AG10803 (cell line): ENCODE measurements at regions not wholly inside any gene's neighbourhood (a gene's known extent, or its start where the extent isn't known, plus 50 kb on each side); places are given as distances from the start of the nearest gene placed in this dataset.

ENCODE experiments used
- DNase-seq: peaks from one replicate; pipeline ENCODE4 v3.0.0; 2010; ENCODE audit warnings: low read depth
- H3K4me3 ChIP-seq: 2 replicates; pipeline ENCODE4 v1.5.1; 2011; ENCODE audit warnings: mild to moderate bottlenecking, low read length, control low read depth
- CTCF ChIP-seq: conservative IDR thresholded peaks from 2 replicates; pipeline ENCODE4 v1.5.1; 2011; ENCODE audit warnings: mild to moderate bottlenecking, low read length, control low read depth, inconsistent platforms

DNA sequence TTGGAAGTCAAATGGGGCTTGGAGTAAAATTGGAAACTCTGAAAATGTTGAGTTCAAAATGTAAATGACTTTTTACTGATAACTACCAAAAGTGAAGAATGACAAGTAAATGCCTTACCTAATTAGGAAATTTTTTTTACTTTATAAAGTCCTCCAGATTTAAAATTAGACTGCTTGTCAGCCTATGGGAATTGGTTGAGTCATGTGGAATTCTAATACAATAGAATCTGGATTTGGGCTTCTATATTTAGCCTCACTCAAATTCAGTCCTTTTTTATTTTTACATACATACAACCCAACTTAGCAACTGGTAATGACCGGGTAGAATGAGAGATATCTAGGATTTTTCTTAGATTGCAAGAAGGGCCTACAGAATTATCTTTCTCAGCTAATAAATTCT is 158.9 kb upstream of the CADPS start:
- no peak overlapping the region for H3K4me3 ChIP-seq
- no peak for DNase-seq
- no peak for TF ChIP-seq CTCF

DNA sequence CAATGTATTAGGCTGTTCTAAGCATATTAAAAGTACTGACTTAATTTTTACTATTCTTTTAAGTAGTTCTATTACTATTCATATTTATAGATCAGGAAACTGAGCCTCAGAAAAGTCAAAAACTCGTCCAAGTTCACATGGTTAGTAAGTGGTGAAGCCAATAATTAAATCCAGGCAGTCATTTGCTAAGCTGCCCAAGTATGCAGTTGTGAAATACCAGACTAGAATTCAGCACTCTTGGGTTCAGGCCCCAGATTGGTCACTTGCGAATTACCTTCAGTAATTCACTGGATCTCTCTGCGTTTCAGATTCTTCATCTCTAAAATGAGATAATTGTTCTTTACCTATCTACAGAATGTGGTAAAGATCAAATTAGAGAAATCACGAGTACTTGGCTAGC is 161.9 kb upstream of the CADPS start:
- no peak overlapping the region for H3K4me3 ChIP-seq
- peak; percentile 74 for DNase-seq
- TF ChIP-seq CTCF, result no peak

- peak; percentile 25 for DNase-seq
- TF ChIP-seq CTCF, result no peak
- H3K4me3 ChIP-seq, result no peak overlapping the region
These were observed 167.6 kb upstream of the CADPS start for GRCh38 chr3:63042833-63043232.

DNA sequence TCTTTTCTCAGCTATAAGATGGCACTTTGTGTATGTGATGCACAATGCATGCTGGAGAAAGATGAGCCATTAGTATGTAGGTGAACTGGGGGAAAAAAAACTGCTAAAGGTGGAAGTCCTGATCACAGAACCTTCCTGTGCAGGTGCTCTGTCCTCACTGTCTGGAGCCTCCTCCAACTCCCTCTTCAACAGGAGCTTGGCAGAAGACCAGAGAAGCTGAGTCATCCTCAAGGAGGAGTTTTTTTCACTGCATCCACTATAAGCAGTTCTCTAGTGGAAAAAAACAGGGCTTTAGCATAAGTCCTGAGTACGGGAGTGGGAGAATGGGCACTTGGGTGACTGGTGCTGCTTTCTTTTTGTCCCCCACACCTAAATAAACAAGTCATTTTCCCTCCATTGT is 168.4 kb upstream of the CADPS start:
- TF ChIP-seq CTCF, result no peak
- DNase-seq, result peak; percentile 29
- no peak overlapping the region for H3K4me3 ChIP-seq

- DNase-seq, result no peak
- TF ChIP-seq CTCF, result no peak
- H3K4me3 ChIP-seq, result no peak overlapping the region
These were observed 170.9 kb upstream of the CADPS start for GRCh38 chr3:63046152-63046551.

DNA sequence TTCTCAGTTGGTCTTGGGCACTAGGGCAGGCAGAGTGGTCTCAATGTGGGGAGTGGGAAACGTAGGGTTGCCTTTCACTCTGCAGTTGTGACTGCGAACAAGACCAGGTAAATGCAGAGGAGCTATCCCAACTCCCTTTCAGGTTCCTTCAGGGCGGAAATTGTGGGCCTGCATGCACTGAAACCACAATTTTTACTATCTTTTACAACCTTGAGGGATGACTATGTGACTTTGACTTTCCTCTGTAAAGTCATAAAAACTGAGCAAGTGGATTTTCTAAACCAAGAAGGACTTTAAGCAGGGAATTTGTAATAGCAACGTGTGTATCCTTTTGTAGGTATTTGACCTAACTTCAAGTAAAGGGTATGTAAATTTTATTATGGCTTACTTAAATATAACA is 171.4 kb upstream of the CADPS start:
- TF ChIP-seq CTCF, result no peak
- H3K4me3 ChIP-seq, result no peak overlapping the region
- DNase-seq, result no peak

GRCh38 chr3:63047068-63047467 is 171.9 kb upstream of the CADPS start:
- TF ChIP-seq CTCF, result no peak
- no peak overlapping the region for H3K4me3 ChIP-seq
- DNase-seq, result no peak
